ENCODE measurements at regions not wholly inside any gene's neighbourhood (a gene's known extent, or its start where the extent isn't known, plus 50 kb on each side); places are given as distances from the start of the nearest gene placed in this dataset.
"Not testable (repeated sequence)": the region's sequence is repeated elsewhere in the genome, so short reads cannot be mapped to it uniquely, and the experiment has no call there.

- no peak for DNase-seq (ENCODE audit: low read depth in 3 of 3, low spot score in 1 of 3)
Measured at GRCh38 chr1:166603296-166603695, 236.0 kb upstream of the POGK start.

GRCh38 chr1:166605137-166605536 lies 234.1 kb upstream of the POGK start:
- no peak for DNase-seq (ENCODE audit: low read depth in 3 of 3, low spot score in 1 of 3)

- no peak for DNase-seq (ENCODE audit: low read depth in 3 of 3, low spot score in 1 of 3)
Measured at GRCh38 chr1:166612886-166613285, 226.4 kb upstream of the POGK start.

- no peak for DNase-seq (ENCODE audit: low read depth in 3 of 3, low spot score in 1 of 3)
Measured at GRCh38 chr1:166616206-166616605, 223.1 kb upstream of the POGK start.

GRCh38 chr1:166626711-166627110 lies 212.6 kb upstream of the POGK start:
- DNase-seq (ENCODE audit: low read depth in 3 of 3, low spot score in 1 of 3), result no peak

- DNase-seq (ENCODE audit: low read depth in 3 of 3, low spot score in 1 of 3), result no peak
Measured at GRCh38 chr1:166627558-166627957, 211.7 kb upstream of the POGK start.

- no peak for DNase-seq (ENCODE audit: low read depth in 3 of 3, low spot score in 1 of 3)
Measured at GRCh38 chr1:166628259-166628658, 211.0 kb upstream of the POGK start.

- DNase-seq (ENCODE audit: low read depth in 3 of 3, low spot score in 1 of 3), result no peak
Measured at GRCh38 chr1:166629946-166630345, 209.3 kb upstream of the POGK start.

- no peak for DNase-seq (ENCODE audit: low read depth in 3 of 3, low spot score in 1 of 3)
Measured at GRCh38 chr1:166630369-166630768, 208.9 kb upstream of the POGK start.

- DNase-seq (ENCODE audit: low read depth in 3 of 3, low spot score in 1 of 3), result no peak
Measured at GRCh38 chr1:166638137-166638536, 201.1 kb upstream of the POGK start.

- DNase-seq (ENCODE audit: low read depth in 3 of 3, low spot score in 1 of 3), result not testable (repeated sequence)
Measured at GRCh38 chr1:166657228-166657627, 182.0 kb upstream of the POGK start.

GRCh38 chr1:166666790-166667189 lies 172.5 kb upstream of the POGK start:
- not testable (repeated sequence) for DNase-seq (ENCODE audit: low read depth in 3 of 3, low spot score in 1 of 3)

- DNase-seq (ENCODE audit: low read depth in 3 of 3, low spot score in 1 of 3), result not testable (repeated sequence)
Measured at GRCh38 chr1:166667600-166667999, 171.7 kb upstream of the POGK start.

- DNase-seq (ENCODE audit: low read depth in 3 of 3, low spot score in 1 of 3), result no peak
Measured at GRCh38 chr1:166671627-166672026, 167.6 kb upstream of the POGK start.

GRCh38 chr1:166673722-166674121 lies 165.6 kb upstream of the POGK start:
- no peak for DNase-seq (ENCODE audit: low read depth in 3 of 3, low spot score in 1 of 3)

GRCh38 chr1:166675213-166675612 lies 164.1 kb upstream of the POGK start:
- no peak for DNase-seq (ENCODE audit: low read depth in 3 of 3, low spot score in 1 of 3)

- DNase-seq (ENCODE audit: low read depth in 3 of 3, low spot score in 1 of 3), result no peak
Measured at GRCh38 chr1:166676981-166677380, 162.3 kb upstream of the POGK start.

- DNase-seq (ENCODE audit: low read depth in 3 of 3, low spot score in 1 of 3), result no peak
Measured at GRCh38 chr1:166679369-166679768, 159.9 kb upstream of the POGK start.

- DNase-seq (ENCODE audit: low read depth in 3 of 3, low spot score in 1 of 3), result no peak
Measured at GRCh38 chr1:166682588-166682987, 156.7 kb upstream of the POGK start.

GRCh38 chr1:166684669-166685068 lies 154.6 kb upstream of the POGK start:
- not testable (repeated sequence) for DNase-seq (ENCODE audit: low read depth in 3 of 3, low spot score in 1 of 3)

GRCh38 chr1:166685200-166685599 lies 154.1 kb upstream of the POGK start:
- DNase-seq (ENCODE audit: low read depth in 3 of 3, low spot score in 1 of 3), result no peak

- not testable (repeated sequence) for DNase-seq (ENCODE audit: low read depth in 3 of 3, low spot score in 1 of 3)
Measured at GRCh38 chr1:166685891-166686290, 153.4 kb upstream of the POGK start.

GRCh38 chr1:166690596-166690995 lies 148.7 kb upstream of the POGK start:
- DNase-seq (ENCODE audit: low read depth in 3 of 3, low spot score in 1 of 3), result not testable (repeated sequence)

GRCh38 chr1:166691476-166691875 lies 147.8 kb upstream of the POGK start:
- DNase-seq (ENCODE audit: low read depth in 3 of 3, low spot score in 1 of 3), result no peak

All from stimulated activated CD4-positive, alpha-beta T cell treated with anti-CD3 and anti-CD28 coated beads, TNF-alpha, amount 100 ng/mL, for 1 hour (primary cell).